ENCODE measurements at regions not wholly inside any gene's neighbourhood (a gene's known extent, or its start where the extent isn't known, plus 50 kb on each side); places are given as distances from the start of the nearest gene placed in this dataset.
"Not testable (repeated sequence)": the region's sequence is repeated elsewhere in the genome, so short reads cannot be mapped to it uniquely, and the experiment has no call there.

DNA sequence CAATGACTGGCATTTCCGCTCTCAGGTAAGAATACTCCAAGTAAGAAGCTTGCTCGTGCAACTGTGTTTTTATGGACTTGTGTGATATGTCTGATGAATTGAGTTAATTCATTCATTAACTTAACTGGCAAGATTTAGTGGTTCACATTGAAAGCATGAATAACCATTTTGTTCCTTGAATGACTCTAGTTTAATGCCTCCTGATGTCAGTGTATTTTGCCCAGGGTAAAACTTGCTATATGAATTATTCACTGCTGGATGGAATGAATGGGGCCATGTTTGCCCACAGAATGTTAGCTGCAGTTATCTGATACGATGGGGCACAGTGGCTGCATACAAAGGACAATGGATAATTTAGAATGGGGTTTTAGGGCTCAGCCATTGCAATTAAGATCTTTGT, 124.1 kb downstream of the ZNF365 start:
- no peak overlapping the region for H3K27ac ChIP-seq (ENCODE audit: low read length)
- no peak overlapping the region for H3K9ac ChIP-seq (ENCODE audit: low read depth, low read length)
- H3K9me3 ChIP-seq (ENCODE audit: insufficient read depth, low read depth, low read length): no peaks in the 10 kb centered on the region
- H3K4me3 ChIP-seq (ENCODE audit: low read length): no peak overlapping the region
- H3K27me3 ChIP-seq (ENCODE audit: insufficient read depth, low read length): no peaks in the 10 kb centered on the region
- no peaks in the 10 kb centered on the region for H3K36me3 ChIP-seq (ENCODE audit: insufficient read depth, low read depth, low read length)
- no peaks in the 10 kb centered on the region; the same call in 1 of the 2 replicates for H3K4me1 ChIP-seq (ENCODE audit: insufficient read depth, low read length)

DNA sequence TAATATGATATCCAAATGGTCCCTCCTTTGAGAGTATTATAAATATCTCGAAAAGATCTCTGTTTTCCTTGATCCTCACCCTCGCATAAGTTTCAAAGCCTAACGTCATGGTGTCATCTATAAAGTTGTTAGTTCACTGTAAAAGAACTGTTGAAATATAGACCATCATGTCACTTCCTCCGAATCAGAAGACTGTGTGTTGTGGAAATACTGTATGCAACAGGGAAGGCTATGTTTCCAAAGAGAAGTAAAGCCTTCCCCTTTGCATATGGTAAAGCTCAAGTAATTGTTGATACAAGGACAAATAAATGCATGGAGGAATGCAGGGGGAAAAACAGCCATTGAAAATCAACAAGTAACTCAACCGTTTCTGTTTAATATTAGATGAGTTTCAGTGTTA, 125.9 kb downstream of the ZNF365 start:
- H3K27me3 ChIP-seq (ENCODE audit: insufficient read depth, low read length); H3K9me3 ChIP-seq (ENCODE audit: insufficient read depth, low read depth, low read length); H3K36me3 ChIP-seq (ENCODE audit: insufficient read depth, low read depth, low read length); H3K4me3 ChIP-seq (ENCODE audit: low read length); H3K27ac ChIP-seq (ENCODE audit: low read length); H3K9ac ChIP-seq (ENCODE audit: low read depth, low read length): not testable (repeated sequence)
- peaks cover 17% of the 10 kb centered on the region; the same call in 1 of the 2 replicates for H3K4me1 ChIP-seq (ENCODE audit: insufficient read depth, low read length)

DNA sequence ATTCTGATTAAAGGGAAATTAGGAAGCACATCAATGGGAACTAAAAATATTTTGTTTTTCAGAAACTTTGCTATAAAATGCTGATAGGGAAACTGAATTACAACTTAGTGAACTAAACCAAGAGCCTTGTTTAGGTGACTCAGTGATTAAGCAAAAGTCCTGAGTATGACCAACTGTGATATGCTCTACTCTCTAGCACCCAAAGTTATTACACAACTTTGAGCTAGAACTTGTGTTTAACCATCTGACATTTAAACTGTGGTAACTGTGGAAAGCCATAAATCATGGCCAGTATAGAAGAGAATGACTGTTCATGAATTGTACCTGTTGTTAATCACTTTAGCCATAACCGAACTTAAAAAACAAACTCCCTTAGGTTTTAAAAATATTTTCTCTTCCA, 127.4 kb downstream of the ZNF365 start:
- H3K27me3 ChIP-seq (ENCODE audit: insufficient read depth, low read length): no peaks in the 10 kb centered on the region
- no peak overlapping the region for H3K4me3 ChIP-seq (ENCODE audit: low read length)
- no peaks in the 10 kb centered on the region for H3K9me3 ChIP-seq (ENCODE audit: insufficient read depth, low read depth, low read length)
- H3K4me1 ChIP-seq (ENCODE audit: insufficient read depth, low read length): peaks cover 24% of the 10 kb centered on the region; the same call in 1 of the 2 replicates
- no peaks in the 10 kb centered on the region for H3K36me3 ChIP-seq (ENCODE audit: insufficient read depth, low read depth, low read length)
- no peak overlapping the region for H3K9ac ChIP-seq (ENCODE audit: low read depth, low read length)
- H3K27ac ChIP-seq (ENCODE audit: low read length): no peak overlapping the region

DNA sequence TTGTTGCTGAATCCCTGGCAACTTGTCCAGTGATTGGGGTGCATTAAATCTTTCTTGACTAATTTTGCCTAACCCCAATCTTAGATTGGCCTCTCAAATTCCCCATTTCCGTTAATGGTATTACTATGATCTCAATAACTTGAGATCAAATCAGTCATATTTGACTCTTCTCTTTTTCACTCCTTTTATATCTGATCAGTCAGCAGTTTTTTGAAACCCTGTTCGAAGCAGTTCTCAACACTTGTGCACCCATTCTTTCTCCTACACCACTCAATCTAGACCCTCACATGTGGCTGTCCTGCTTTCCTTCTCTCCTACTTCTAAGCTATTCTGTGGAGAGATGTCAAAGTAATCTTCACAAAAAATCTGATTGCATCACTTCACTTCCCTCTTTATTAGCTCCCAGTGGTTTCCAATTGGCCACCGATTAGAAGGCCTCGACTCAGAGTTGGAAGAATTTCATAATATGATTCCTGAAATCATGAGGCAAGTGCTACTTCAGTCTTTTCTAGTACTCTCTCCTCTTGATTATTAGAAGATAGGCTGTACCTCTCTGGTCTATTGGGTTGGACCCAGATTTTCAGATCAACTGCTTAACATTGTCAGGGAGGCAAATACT, 128.9 kb downstream of the ZNF365 start:
- H3K27ac ChIP-seq (ENCODE audit: low read length): no peak overlapping the region
- peaks cover 31% of the 10 kb centered on the region for H3K4me1 ChIP-seq (ENCODE audit: insufficient read depth, low read length)
- H3K4me3 ChIP-seq (ENCODE audit: low read length): no peak overlapping the region
- H3K9me3 ChIP-seq (ENCODE audit: insufficient read depth, low read depth, low read length): no peaks in the 10 kb centered on the region
- no peaks in the 10 kb centered on the region for H3K36me3 ChIP-seq (ENCODE audit: insufficient read depth, low read depth, low read length)
- H3K27me3 ChIP-seq (ENCODE audit: insufficient read depth, low read length): no peaks in the 10 kb centered on the region
- no peak overlapping the region for H3K9ac ChIP-seq (ENCODE audit: low read depth, low read length)

DNA sequence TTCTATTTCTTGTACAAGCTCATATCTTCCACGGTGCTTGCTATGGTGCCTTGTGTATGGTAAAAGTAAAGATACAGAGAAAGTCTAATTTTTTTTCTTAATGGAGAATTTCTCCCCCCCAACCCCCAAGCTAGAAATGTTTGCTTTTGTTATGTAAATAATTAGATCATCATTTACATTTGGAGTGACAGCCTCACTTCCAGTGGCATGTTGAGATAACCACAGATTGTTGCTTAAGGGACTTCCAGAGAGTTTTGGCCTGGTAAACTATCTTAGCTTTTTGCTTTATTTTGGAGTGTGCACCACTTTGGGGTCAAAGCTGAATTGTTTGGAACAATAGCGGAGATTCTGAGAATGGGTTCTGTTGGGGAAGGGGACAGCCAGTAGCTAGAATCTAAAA, 129.7 kb downstream of the ZNF365 start:
- H3K4me3 ChIP-seq (ENCODE audit: low read length): 0 out of 2 replicates have a peak overlapping the region, but pooled peaks have one; percentile 12
- H3K4me1 ChIP-seq (ENCODE audit: insufficient read depth, low read length): peaks cover 31% of the 10 kb centered on the region
- no peak overlapping the region for H3K27ac ChIP-seq (ENCODE audit: low read length)
- no peaks in the 10 kb centered on the region for H3K9me3 ChIP-seq (ENCODE audit: insufficient read depth, low read depth, low read length)
- no peaks in the 10 kb centered on the region for H3K27me3 ChIP-seq (ENCODE audit: insufficient read depth, low read length)
- H3K36me3 ChIP-seq (ENCODE audit: insufficient read depth, low read depth, low read length): no peaks in the 10 kb centered on the region
- no peak overlapping the region for H3K9ac ChIP-seq (ENCODE audit: low read depth, low read length)

DNA sequence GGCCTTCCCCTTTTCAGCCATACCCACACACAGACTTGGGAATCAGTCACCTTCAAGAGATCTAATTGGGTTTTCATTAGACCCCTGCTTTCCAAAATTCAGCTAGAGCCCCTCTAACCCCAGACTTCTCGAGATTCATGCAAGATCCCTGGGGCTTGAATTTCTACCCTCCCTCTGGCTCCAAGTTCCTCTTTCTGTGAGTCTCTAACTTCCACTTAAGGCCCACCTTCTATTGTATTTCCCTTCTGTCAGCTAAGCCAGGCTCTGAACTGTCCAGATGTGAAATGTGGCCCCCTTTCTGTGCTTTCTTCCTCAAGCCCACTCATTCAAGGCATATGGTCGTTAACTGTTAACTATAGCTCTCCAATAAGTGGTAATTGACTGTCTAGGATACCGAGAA, 132.2 kb downstream of the ZNF365 start:
- peak overlapping the region; percentile 16; the same call in 1 of the 2 replicates for H3K4me3 ChIP-seq (ENCODE audit: low read length)
- H3K36me3 ChIP-seq (ENCODE audit: insufficient read depth, low read depth, low read length): no peaks in the 10 kb centered on the region
- H3K9ac ChIP-seq (ENCODE audit: low read depth, low read length): no peak overlapping the region
- peaks cover 31% of the 10 kb centered on the region for H3K4me1 ChIP-seq (ENCODE audit: insufficient read depth, low read length)
- no peaks in the 10 kb centered on the region for H3K9me3 ChIP-seq (ENCODE audit: insufficient read depth, low read depth, low read length)
- no peaks in the 10 kb centered on the region for H3K27me3 ChIP-seq (ENCODE audit: insufficient read depth, low read length)
- no peak overlapping the region for H3K27ac ChIP-seq (ENCODE audit: low read length)

DNA sequence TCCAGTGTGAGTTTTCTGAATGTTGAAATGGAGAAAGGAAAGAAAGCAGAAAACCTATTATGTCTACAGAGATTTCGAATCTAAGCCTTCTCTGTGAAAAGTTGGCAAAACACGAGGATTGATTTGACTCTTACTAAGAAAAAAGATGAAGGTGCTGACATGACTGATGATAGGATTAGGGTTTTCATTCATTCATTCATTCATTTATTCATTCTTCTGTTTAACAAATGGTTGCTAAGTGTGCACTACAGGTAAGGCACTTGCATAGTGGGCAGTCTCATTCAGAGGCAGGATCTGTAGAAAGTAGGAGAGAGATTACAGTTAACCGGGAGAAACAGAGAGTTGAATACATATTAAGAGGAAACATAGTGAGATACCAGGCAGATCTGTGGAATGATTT, 137.1 kb downstream of the ZNF365 start:
- H3K27me3 ChIP-seq (ENCODE audit: insufficient read depth, low read length): no peaks in the 10 kb centered on the region
- no peak overlapping the region for H3K27ac ChIP-seq (ENCODE audit: low read length)

DNA sequence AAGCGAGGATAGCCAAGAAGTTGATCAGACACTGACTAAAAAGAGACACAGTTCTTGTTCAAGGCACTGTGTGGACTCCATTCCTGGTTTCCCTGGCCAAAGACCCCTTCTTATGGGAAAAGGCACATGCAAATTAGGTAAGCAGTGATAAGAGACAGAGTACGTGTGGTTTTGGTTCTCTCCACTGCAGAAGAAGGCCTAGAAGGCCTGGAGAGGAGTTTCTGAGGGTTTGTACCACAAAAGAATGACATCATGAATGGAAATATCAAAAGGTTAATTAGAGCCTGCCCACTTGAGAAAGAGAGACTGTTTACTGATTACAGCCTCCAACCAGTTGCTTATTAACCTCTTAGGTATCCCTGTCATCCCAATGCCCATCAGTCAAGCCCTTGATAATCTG, 137.5 kb downstream of the ZNF365 start:
- Histone ChIP-seq H3K27me3 (ENCODE audit: insufficient read depth, low read length) (no peaks in the 10 kb centered on the region), H3K4me1 (ENCODE audit: insufficient read depth, low read length) (peaks cover 7% of the 10 kb centered on the region), H3K27ac (ENCODE audit: low read length) (no peak overlapping the region), H3K9me3 (ENCODE audit: insufficient read depth, low read depth, low read length) (no peaks in the 10 kb centered on the region), H3K36me3 (ENCODE audit: insufficient read depth, low read depth, low read length) (no peaks in the 10 kb centered on the region), H3K9ac (ENCODE audit: low read depth, low read length) (no peak overlapping the region), H3K4me3 (ENCODE audit: low read length) (no peak overlapping the region)

More for the DNA sequence above, 137.1 kb downstream of the ZNF365 start:
- peaks cover 7% of the 10 kb centered on the region for H3K4me1 ChIP-seq (ENCODE audit: insufficient read depth, low read length)
- no peaks in the 10 kb centered on the region for H3K9me3 ChIP-seq (ENCODE audit: insufficient read depth, low read depth, low read length)
- H3K36me3 ChIP-seq (ENCODE audit: insufficient read depth, low read depth, low read length): no peaks in the 10 kb centered on the region
- no peak overlapping the region for H3K9ac ChIP-seq (ENCODE audit: low read depth, low read length)
- H3K4me3 ChIP-seq (ENCODE audit: low read length): no peak overlapping the region

DNA sequence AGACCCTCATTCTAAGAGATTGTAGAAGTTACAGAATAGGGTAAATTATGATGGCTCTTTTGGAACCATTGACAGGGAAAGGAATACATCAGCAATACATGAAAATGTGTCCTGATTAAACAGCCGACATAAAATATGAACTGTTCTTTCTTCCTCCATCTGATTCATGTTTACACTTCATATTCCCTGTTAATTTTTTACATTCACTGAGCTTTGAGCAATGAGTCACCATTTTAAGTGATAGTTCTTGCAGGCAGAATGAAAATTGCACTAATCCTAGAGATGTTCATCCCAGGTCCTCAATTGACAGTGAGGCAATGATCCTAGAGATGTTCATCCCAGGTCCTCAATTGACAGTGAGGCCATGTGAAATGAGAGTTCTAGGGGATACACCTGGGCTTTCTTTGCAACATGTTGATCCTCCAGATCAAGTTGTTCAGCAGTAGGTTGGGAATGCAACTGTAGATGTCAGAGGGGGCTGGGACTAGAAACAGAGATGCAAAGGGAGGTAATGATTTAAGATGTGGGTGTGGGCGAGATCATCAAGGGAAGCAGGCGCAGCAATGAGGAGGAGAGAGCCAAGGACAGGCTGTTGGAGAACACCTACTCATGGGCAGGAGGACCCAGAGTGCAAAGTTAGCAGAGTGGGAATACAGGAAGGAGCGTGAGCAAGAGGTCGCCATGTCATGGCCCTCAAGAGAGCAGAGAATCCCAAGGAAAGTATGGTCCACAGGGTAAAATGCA, 138.7 kb downstream of the ZNF365 start:
- no peaks in the 10 kb centered on the region for H3K4me1 ChIP-seq (ENCODE audit: insufficient read depth, low read length)
- no peak overlapping the region for H3K27ac ChIP-seq (ENCODE audit: low read length)
- H3K4me3 ChIP-seq (ENCODE audit: low read length): no peak overlapping the region
- H3K36me3 ChIP-seq (ENCODE audit: insufficient read depth, low read depth, low read length): no peaks in the 10 kb centered on the region
- no peak overlapping the region for H3K9ac ChIP-seq (ENCODE audit: low read depth, low read length)
- no peaks in the 10 kb centered on the region for H3K9me3 ChIP-seq (ENCODE audit: insufficient read depth, low read depth, low read length)
- H3K27me3 ChIP-seq (ENCODE audit: insufficient read depth, low read length): no peaks in the 10 kb centered on the region

DNA sequence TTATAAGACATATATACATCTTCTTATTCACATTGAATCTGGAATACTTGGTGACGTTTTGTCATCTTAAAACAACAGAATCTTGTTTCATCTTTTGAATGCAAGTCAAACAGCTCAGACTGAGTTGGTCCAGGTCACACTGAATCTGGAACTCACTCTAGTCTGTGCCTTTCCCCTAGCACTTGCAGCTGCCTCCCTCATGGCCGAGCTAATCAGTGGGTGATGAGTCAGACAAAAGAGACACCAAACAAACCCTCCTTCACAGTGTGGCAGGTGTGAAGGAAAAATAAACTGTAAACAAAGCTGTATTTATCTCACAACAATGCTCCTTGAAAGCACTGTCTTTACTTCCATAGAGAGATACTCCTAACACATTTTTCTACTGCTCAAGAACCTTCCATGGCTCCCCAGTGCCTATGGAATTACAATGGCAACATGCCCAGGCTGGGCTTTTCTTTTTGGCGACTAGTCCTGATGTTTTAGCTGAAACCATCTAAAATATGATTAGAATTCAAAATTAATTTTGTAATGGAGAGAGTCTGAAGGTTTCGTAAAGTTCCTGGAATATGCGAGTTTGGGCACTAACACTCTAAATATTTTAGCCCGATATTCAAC, 140.0 kb downstream of the ZNF365 start:
- Histone ChIP-seq H3K27ac (ENCODE audit: low read length) (no peak overlapping the region), H3K27me3 (ENCODE audit: insufficient read depth, low read length) (no peaks in the 10 kb centered on the region), H3K4me1 (ENCODE audit: insufficient read depth, low read length) (no peaks in the 10 kb centered on the region)

DNA sequence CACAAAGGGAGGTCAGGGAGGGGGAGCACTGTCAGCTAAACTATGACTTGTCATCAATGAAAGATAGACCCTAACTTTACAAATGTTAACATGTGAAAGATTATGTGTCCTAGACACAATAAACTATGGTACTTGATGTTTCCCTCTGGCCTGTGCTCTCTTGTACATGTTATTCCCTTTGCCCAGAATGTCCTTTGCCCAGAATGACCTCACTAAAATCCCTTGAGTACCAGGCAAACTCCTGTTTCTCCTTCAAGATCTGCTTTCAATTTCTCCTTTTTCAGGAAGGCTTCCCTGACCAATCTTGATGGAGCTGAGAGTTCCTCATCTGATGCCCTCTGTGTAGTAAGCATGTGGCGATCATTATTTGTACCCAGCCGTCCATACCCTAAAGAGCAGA, 143.1 kb downstream of the ZNF365 start:
- H3K27me3 ChIP-seq (ENCODE audit: insufficient read depth, low read length): no peaks in the 10 kb centered on the region
- H3K9me3 ChIP-seq (ENCODE audit: insufficient read depth, low read depth, low read length): no peaks in the 10 kb centered on the region
- H3K9ac ChIP-seq (ENCODE audit: low read depth, low read length): no peak overlapping the region
- H3K27ac ChIP-seq (ENCODE audit: low read length): no peak overlapping the region
- no peaks in the 10 kb centered on the region for H3K4me1 ChIP-seq (ENCODE audit: insufficient read depth, low read length)
- H3K4me3 ChIP-seq (ENCODE audit: low read length): no peak overlapping the region
- no peaks in the 10 kb centered on the region for H3K36me3 ChIP-seq (ENCODE audit: insufficient read depth, low read depth, low read length)

More for the DNA sequence above, 140.0 kb downstream of the ZNF365 start:
- Histone ChIP-seq H3K9me3 (ENCODE audit: insufficient read depth, low read depth, low read length) (no peaks in the 10 kb centered on the region), H3K9ac (ENCODE audit: low read depth, low read length) (no peak overlapping the region), H3K36me3 (ENCODE audit: insufficient read depth, low read depth, low read length) (no peaks in the 10 kb centered on the region), H3K4me3 (ENCODE audit: low read length) (no peak overlapping the region)

All from iPS-20b (cell line).